ENCODE measurements at regions not wholly inside any gene's neighbourhood (a gene's known extent, or its start where the extent isn't known, plus 50 kb on each side); places are given as distances from the start of the nearest gene placed in this dataset.
"Not testable (repeated sequence)": the region's sequence is repeated elsewhere in the genome, so short reads cannot be mapped to it uniquely, and the experiment has no call there.

GRCh38 chr15:88993662-88994061 is 80.5 kb upstream of the MFGE8 start:
- TF ChIP-seq CTCF (IDR thresholded peaks at IDR 0.05; ENCODE audit: low read depth, low read length), result no peak
- CTCF ChIA-PET, result interaction anchor here (0.6 to 1.1 kb wide), 3 partner anchors 89 to 1318 kb away, joined by 3 read pairs; no protein-coding TSS in a partner anchor
- POLR2A ChIA-PET, result interaction anchor here (1.2 kb wide), 1 partner anchor 82 kb away, joined by 3 read pairs; no protein-coding TSS in a partner anchor

GRCh38 chr15:88994286-88994685 is 81.1 kb upstream of the MFGE8 start:
- Histone ChIP-seq H3K4me3 (ENCODE audit: low read depth, low read length) (no peak overlapping the region), H3K27ac (ENCODE audit: low read depth, low read length) (no peak overlapping the region), H3K27me3 (ENCODE audit: control insufficient read depth, insufficient read depth, low read length) (no peaks in the 10 kb centered on the region), H3K9me3 (ENCODE audit: control insufficient read depth, insufficient read depth, low read length) (no peaks in the 10 kb centered on the region)
- ChIA-PET CTCF (interaction anchor here (1.0 to 1.1 kb wide), 2 partner anchors 90 to 213 kb away, joined by 3 read pairs; no protein-coding TSS in a partner anchor), POLR2A (interaction anchor here (1.2 kb wide), 1 partner anchor 82 kb away, joined by 3 read pairs; no protein-coding TSS in a partner anchor)
- no peak for DNase-seq (ENCODE audit: low read depth, low spot score)
- no peak for TF ChIP-seq CTCF (IDR thresholded peaks at IDR 0.05; ENCODE audit: low read depth, low read length)

More at GRCh38 chr15:88993662-88994061, 80.5 kb upstream of the MFGE8 start:
- no peak overlapping the region for H3K4me3 ChIP-seq (ENCODE audit: low read depth, low read length)
- H3K9me3 ChIP-seq (ENCODE audit: control insufficient read depth, insufficient read depth, low read length), result no peaks in the 10 kb centered on the region
- H3K27ac ChIP-seq (ENCODE audit: low read depth, low read length), result no peak overlapping the region
- H3K27me3 ChIP-seq (ENCODE audit: control insufficient read depth, insufficient read depth, low read length), result no peaks in the 10 kb centered on the region
- no peak for DNase-seq (ENCODE audit: low read depth, low spot score)

- H3K27me3 ChIP-seq (ENCODE audit: control insufficient read depth, insufficient read depth, low read length), result no peaks in the 10 kb centered on the region
- POLR2A ChIA-PET, result interaction anchor here (0.6 kb wide), 1 partner anchor 13 kb away, joined by 5 read pairs; no protein-coding TSS in a partner anchor
- CTCF ChIA-PET, result interaction anchor here (1.3 to 1.4 kb wide), 2 partner anchors 23 to 90 kb away, joined by 4 to 10 read pairs; no protein-coding TSS in a partner anchor
- H3K27ac ChIP-seq (ENCODE audit: low read depth, low read length), result no peak overlapping the region
- no peak overlapping the region for H3K4me3 ChIP-seq (ENCODE audit: low read depth, low read length)
- DNase-seq (ENCODE audit: low read depth, low spot score), result no peak
- H3K9me3 ChIP-seq (ENCODE audit: control insufficient read depth, insufficient read depth, low read length), result no peaks in the 10 kb centered on the region
- TF ChIP-seq CTCF (IDR thresholded peaks at IDR 0.05; ENCODE audit: low read depth, low read length), result no peak
Observed at GRCh38 chr15:88995449-88995848, 82.3 kb upstream of the MFGE8 start.

- ChIA-PET CTCF (interaction anchor here (0.5 to 1.5 kb wide), 2 partner anchors 60 to 387 kb away, joined by 3 to 5 read pairs; no protein-coding TSS in a partner anchor), POLR2A (no interaction called here)
- Histone ChIP-seq H3K4me3 (ENCODE audit: low read depth, low read length) (no peak overlapping the region), H3K27me3 (ENCODE audit: control insufficient read depth, insufficient read depth, low read length) (no peaks in the 10 kb centered on the region), H3K9me3 (ENCODE audit: control insufficient read depth, insufficient read depth, low read length) (no peaks in the 10 kb centered on the region), H3K27ac (ENCODE audit: low read depth, low read length) (no peak overlapping the region)
- no peak for TF ChIP-seq CTCF (IDR thresholded peaks at IDR 0.05; ENCODE audit: low read depth, low read length)
- no peak for DNase-seq (ENCODE audit: low read depth, low spot score)
Observed at GRCh38 chr15:88997531-88997930, 84.4 kb upstream of the MFGE8 start.

- Histone ChIP-seq H3K27ac (ENCODE audit: low read depth, low read length) (no peak overlapping the region), H3K27me3 (ENCODE audit: control insufficient read depth, insufficient read depth, low read length) (no peaks in the 10 kb centered on the region), H3K9me3 (ENCODE audit: control insufficient read depth, insufficient read depth, low read length) (no peaks in the 10 kb centered on the region), H3K4me3 (ENCODE audit: low read depth, low read length) (no peak overlapping the region)
- DNase-seq (ENCODE audit: low read depth, low spot score), result no peak
- ChIA-PET CTCF (interaction anchor here (0.7 to 1.7 kb wide), 3 partner anchors 20 to 101 kb away, joined by 3 to 10 read pairs (median 4); no protein-coding TSS in a partner anchor), POLR2A (no interaction called here)
- TF ChIP-seq CTCF (IDR thresholded peaks at IDR 0.05; ENCODE audit: low read depth, low read length), result no peak
Observed at GRCh38 chr15:88998980-88999713, 86.0 kb upstream of the MFGE8 start.

- not testable (repeated sequence) for H3K4me3 ChIP-seq (ENCODE audit: low read depth, low read length); DNase-seq (ENCODE audit: low read depth, low spot score); H3K9me3 ChIP-seq (ENCODE audit: control insufficient read depth, insufficient read depth, low read length); H3K27me3 ChIP-seq (ENCODE audit: control insufficient read depth, insufficient read depth, low read length)
- ChIA-PET POLR2A (interaction anchor here (0.9 to 1.5 kb wide), 2 partner anchors 86 to 96 kb away, joined by 3 to 4 read pairs; partner anchors contain the start of gene ABHD2), CTCF (interaction anchor here (1.2 to 4.8 kb wide), 3 partner anchors 17 to 123 kb away, joined by 3 to 74 read pairs (median 3); no protein-coding TSS in a partner anchor)
- peak overlapping the region; percentile 52 for H3K27ac ChIP-seq (ENCODE audit: low read depth, low read length)
Observed at GRCh38 chr15:89001708-89002275, 86.5 kb upstream of the ABHD2 start.
